Smooth muscle cell (in vitro differentiated cells): ENCODE measurements at regions not wholly inside any gene's neighbourhood (a gene's known extent, or its start where the extent isn't known, plus 50 kb on each side); places are given as distances from the start of the nearest gene placed in this dataset.

Source experiments
- DNase-seq: peaks from one replicate; lab custom pipeline; 2025; ENCODE audit not compliant: unreplicated experiment; lab: John Stamatoyannopoulos, UW
- H2AFZ ChIP-seq: fragments of 200-600 bp; sonication (generic); 2 replicates; pipeline ENCODE4 v1.6.0; 2016; ENCODE audit warnings: antibody characterized with exemption, low read depth, mild to moderate bottlenecking
- H3F3A ChIP-seq: fragments of 200-600 bp; sonication (generic); 2 replicates; pipeline ENCODE4 v1.6.0; 2017; ENCODE audit warnings: antibody characterized with exemption, low read depth
- H3K27ac ChIP-seq: fragments of 200-600 bp; sonication (generic); 2 replicates; pipeline ENCODE4 v1.5.1; 2016; ENCODE audit warnings: low read depth, mild to moderate bottlenecking
- H3K27me3 ChIP-seq: fragments of 200-600 bp; sonication (generic); 2 replicates; pipeline ENCODE4 v1.6.1; 2016; ENCODE audit warnings: low read depth, mild to moderate bottlenecking
- H3K36me3 ChIP-seq: fragments of 200-600 bp; sonication (generic); 2 replicates; pipeline ENCODE4 v1.5.1; 2016; ENCODE audit warnings: low read depth
- H3K4me1 ChIP-seq: fragments of 200-600 bp; sonication (generic); 2 replicates; pipeline ENCODE4 v1.5.1; 2016; ENCODE audit warnings: low read depth
- H3K4me2 ChIP-seq: fragments of 200-600 bp; sonication (generic); 2 replicates; pipeline ENCODE4 v1.6.0; 2016; ENCODE audit warnings: mild to moderate bottlenecking
- H3K4me3 ChIP-seq: fragments of 200-600 bp; sonication (generic); 2 replicates; pipeline ENCODE4 v1.5.1; 2016; ENCODE audit warnings: mild to moderate bottlenecking
- H3K79me2 ChIP-seq: fragments of 200-600 bp; sonication (generic); 2 replicates; pipeline ENCODE4 v1.6.0; 2016; ENCODE audit warnings: low read depth, mild to moderate bottlenecking
- H3K9ac ChIP-seq: fragments of 200-600 bp; sonication (generic); 2 replicates; pipeline ENCODE4 v1.6.0; 2016; ENCODE audit warnings: low read depth
- H3K9me3 ChIP-seq: fragments of 200-600 bp; sonication (generic); replicated peaks from 2 replicates; pipeline ENCODE4 v1.5.1; 2016; ENCODE audit warnings: low read depth
- H4K20me1 ChIP-seq: fragments of 200-600 bp; sonication (generic); 2 replicates; pipeline ENCODE4 v1.6.0; 2016; ENCODE audit warnings: low read depth
- WGBS: methylation state at CpG from one replicate; pipeline ENCODE4 v1.1.7; 2016; ENCODE audit warnings: low lambda C conversion rate; 5-methylcytosine and 5-hydroxymethylcytosine counted together
- TF ChIP-seq, protein P1 (sequence below): fragments of 200-600 bp; sonication (generic); IDR thresholded peaks from 2 replicates; pipeline ENCODE4 v1.5.1; 2017; ENCODE audit warnings: borderline replicate concordance, mild to moderate bottlenecking, antibody characterized with exemption; ENCODE audit not compliant: insufficient read depth, poor library complexity, severe bottlenecking

DNA sequence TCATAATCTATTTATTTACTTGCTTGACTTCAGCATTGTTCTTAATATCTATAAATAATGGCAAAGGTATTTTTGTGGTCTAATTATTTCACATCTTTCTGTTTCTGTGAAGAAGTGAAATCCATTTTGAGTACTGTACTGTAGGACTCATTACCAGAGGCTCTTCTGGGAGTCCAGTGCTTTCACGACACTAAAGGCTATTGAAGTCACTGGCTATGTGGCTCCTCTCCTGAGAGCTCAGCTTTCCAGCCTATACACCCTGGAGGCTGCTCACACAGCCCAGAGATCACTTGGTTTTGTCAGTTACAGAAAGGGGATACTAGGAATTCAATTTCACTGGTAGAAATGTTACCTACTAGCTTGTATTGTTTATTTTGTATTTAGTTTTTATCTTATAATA is 547.3 kb downstream of the TAF11L14 start:
- no peaks in the 10 kb centered on the region for H3K9me3 ChIP-seq
- H3K27me3 ChIP-seq = no peaks in the 10 kb centered on the region
- DNase-seq = no peak
- TF ChIP-seq, protein P1, sequence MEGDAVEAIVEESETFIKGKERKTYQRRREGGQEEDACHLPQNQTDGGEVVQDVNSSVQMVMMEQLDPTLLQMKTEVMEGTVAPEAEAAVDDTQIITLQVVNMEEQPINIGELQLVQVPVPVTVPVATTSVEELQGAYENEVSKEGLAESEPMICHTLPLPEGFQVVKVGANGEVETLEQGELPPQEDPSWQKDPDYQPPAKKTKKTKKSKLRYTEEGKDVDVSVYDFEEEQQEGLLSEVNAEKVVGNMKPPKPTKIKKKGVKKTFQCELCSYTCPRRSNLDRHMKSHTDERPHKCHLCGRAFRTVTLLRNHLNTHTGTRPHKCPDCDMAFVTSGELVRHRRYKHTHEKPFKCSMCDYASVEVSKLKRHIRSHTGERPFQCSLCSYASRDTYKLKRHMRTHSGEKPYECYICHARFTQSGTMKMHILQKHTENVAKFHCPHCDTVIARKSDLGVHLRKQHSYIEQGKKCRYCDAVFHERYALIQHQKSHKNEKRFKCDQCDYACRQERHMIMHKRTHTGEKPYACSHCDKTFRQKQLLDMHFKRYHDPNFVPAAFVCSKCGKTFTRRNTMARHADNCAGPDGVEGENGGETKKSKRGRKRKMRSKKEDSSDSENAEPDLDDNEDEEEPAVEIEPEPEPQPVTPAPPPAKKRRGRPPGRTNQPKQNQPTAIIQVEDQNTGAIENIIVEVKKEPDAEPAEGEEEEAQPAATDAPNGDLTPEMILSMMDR = no peak
- no peak overlapping the region for H2AFZ ChIP-seq
- 71% methylated on average over 1 of the region's 1 CpG for WGBS
- H3K4me2 ChIP-seq = no peak overlapping the region
- no peak overlapping the region for H3K27ac ChIP-seq
- H3K4me3 ChIP-seq = no peak overlapping the region
- H3K9ac ChIP-seq = no peak overlapping the region
- no peaks in the 10 kb centered on the region for H3F3A ChIP-seq
- H4K20me1 ChIP-seq = no peaks in the 10 kb centered on the region
- H3K79me2 ChIP-seq = no peaks in the 10 kb centered on the region
- no peaks in the 10 kb centered on the region for H3K4me1 ChIP-seq
- no peaks in the 10 kb centered on the region for H3K36me3 ChIP-seq

DNA sequence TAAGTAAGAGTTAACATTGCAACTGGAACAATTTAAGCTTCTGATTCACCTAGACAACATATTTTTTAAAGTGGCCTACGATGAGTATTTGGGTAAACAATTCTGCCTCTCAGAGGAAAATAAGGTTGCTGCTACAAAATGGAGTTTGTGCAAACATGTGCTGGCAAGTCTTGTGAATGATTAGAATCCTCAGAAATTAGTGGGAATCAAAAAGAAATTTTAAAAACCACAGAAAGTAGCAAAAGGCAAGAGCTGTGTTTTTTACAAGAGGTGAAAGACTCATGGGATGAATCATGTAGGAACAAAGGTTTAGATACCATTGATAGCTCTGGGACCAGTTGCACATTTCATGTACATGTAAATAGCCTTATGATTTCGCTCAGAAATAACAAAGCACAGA is 561.6 kb downstream of the TAF11L14 start:
- Histone ChIP-seq H3K27me3 (no peaks in the 10 kb centered on the region), H3K36me3 (no peaks in the 10 kb centered on the region), H3K4me3 (no peak overlapping the region), H3K27ac (no peak overlapping the region), H3K79me2 (no peaks in the 10 kb centered on the region), H3K4me2 (no peak overlapping the region), H3K9ac (no peak overlapping the region), H3K9me3 (no peaks in the 10 kb centered on the region), H2AFZ (no peak overlapping the region), H3K4me1 (no peaks in the 10 kb centered on the region), H4K20me1 (no peaks in the 10 kb centered on the region), H3F3A (no peaks in the 10 kb centered on the region)
- TF ChIP-seq, protein P1 = no peak
- DNase-seq = no peak
- WGBS = 69% methylated on average over 2 of the region's 2 CpGs

DNA sequence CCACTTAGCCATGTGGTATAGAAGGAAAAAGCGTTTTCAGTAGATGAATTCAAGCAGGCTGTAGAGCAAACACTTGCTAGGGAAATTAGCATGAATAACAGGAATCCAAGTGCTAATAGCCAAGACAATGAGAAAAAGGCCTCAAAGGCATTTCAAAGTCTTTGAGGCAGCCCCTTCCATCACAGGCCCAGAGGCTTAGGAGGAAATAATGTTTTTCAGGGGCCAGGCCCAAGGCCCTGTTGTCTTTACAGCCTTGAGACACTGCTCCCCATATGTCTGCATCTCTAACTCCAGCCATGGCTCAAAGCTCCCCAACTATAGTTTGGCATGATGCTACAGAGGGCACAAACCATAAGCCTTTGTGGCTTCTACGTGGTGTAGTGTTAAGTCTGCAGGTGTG is 563.5 kb downstream of the TAF11L14 start:
- Histone ChIP-seq H3K9ac (no peak overlapping the region), H3K79me2 (no peaks in the 10 kb centered on the region), H3F3A (no peaks in the 10 kb centered on the region), H3K27me3 (no peaks in the 10 kb centered on the region), H3K36me3 (no peaks in the 10 kb centered on the region), H3K9me3 (no peaks in the 10 kb centered on the region), H4K20me1 (no peaks in the 10 kb centered on the region), H2AFZ (no peak overlapping the region), H3K27ac (no peak overlapping the region), H3K4me1 (no peaks in the 10 kb centered on the region), H3K4me2 (no peak overlapping the region), H3K4me3 (no peak overlapping the region)
- DNase-seq = no peak
- TF ChIP-seq, protein P1 = no peak
- 88% methylated on average over 2 of the region's 2 CpGs for WGBS

DNA sequence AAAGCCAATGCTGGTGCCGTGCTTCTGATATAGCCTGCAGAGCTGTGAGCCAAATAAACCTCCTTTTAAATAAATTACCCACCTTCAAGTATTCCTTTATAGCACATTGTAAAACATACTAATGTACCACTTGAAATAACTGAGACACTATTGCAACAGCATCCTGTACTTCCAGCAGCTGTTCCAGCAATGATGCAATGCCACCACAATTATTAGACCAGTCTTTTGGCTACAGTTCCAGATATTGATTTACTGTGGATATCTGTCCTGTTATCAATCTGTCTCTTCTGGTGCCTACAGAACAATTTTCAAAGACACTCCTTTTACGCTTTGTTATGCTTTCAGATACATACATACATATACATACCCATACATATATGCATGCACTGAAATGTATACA is 567.9 kb downstream of the TAF11L14 start:
- H3F3A ChIP-seq = no peaks in the 10 kb centered on the region
- TF ChIP-seq, protein P1 = no peak
- DNase-seq = no peak
- H4K20me1 ChIP-seq = no peaks in the 10 kb centered on the region
- WGBS = 85% methylated on average over 2 of the region's 2 CpGs
- no peak overlapping the region for H3K9ac ChIP-seq
- no peak overlapping the region for H3K4me2 ChIP-seq
- H3K4me1 ChIP-seq = no peaks in the 10 kb centered on the region
- no peaks in the 10 kb centered on the region for H3K9me3 ChIP-seq
- H3K36me3 ChIP-seq = no peaks in the 10 kb centered on the region
- H2AFZ ChIP-seq = no peak overlapping the region
- no peaks in the 10 kb centered on the region for H3K27me3 ChIP-seq
- H3K4me3 ChIP-seq = no peak overlapping the region
- H3K79me2 ChIP-seq = no peaks in the 10 kb centered on the region
- no peak overlapping the region for H3K27ac ChIP-seq
